ENCODE measurements at regions not wholly inside any gene's neighbourhood (a gene's known extent, or its start where the extent isn't known, plus 50 kb on each side); places are given as distances from the start of the nearest gene placed in this dataset.

DNA sequence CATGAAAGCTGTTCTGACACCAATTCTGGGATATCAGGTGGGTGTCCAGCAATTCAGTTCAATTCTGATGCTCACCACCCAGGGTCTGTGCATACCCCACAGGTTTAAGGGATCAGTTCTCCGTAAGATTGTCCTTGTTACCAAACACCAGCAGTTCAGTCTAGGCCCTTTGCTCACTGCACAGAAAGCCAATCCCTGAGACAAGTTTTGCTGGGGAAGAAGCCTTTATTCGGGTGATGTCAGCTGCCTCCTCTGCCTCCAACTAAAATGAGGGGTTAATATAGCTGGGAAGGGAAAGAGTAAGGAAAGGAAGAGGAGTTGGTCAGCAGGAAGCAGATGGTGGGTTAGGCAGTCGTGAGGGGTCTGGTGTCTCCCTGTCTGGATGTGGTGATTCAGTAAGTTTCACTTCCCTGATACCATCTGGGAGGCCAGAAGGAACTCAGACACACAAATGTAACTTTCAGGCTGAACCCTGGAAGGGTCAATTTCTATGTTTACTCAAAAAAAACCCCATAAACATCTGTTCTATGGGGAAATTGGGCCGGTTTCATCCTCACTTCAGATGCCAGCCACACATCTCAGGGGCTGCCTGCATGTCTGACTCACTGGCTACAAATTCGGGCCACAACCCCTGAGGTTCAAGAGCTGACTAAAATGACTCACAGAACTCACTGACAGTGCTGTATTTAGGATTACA lies 83.3 kb upstream of the PGBD5 start:
- TF ChIP-seq GATA3 (IDR thresholded peaks at IDR 0.05; ENCODE audit: borderline replicate concordance) (no peak), MAX (IDR thresholded peaks at IDR 0.05) (no peak), CHD2 (IDR thresholded peaks at IDR 0.05; ENCODE audit: low read length, partially characterized antibody) (no peak), REST (IDR thresholded peaks at IDR 0.05) (no peak)
- TF ChIP-seq, protein P1, sequence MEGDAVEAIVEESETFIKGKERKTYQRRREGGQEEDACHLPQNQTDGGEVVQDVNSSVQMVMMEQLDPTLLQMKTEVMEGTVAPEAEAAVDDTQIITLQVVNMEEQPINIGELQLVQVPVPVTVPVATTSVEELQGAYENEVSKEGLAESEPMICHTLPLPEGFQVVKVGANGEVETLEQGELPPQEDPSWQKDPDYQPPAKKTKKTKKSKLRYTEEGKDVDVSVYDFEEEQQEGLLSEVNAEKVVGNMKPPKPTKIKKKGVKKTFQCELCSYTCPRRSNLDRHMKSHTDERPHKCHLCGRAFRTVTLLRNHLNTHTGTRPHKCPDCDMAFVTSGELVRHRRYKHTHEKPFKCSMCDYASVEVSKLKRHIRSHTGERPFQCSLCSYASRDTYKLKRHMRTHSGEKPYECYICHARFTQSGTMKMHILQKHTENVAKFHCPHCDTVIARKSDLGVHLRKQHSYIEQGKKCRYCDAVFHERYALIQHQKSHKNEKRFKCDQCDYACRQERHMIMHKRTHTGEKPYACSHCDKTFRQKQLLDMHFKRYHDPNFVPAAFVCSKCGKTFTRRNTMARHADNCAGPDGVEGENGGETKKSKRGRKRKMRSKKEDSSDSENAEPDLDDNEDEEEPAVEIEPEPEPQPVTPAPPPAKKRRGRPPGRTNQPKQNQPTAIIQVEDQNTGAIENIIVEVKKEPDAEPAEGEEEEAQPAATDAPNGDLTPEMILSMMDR (IDR thresholded peaks at IDR 0.05) = no peak
